ENCODE measurements at regions not wholly inside any gene's neighbourhood (a gene's known extent, or its start where the extent isn't known, plus 50 kb on each side); places are given as distances from the start of the nearest gene placed in this dataset.

DNA sequence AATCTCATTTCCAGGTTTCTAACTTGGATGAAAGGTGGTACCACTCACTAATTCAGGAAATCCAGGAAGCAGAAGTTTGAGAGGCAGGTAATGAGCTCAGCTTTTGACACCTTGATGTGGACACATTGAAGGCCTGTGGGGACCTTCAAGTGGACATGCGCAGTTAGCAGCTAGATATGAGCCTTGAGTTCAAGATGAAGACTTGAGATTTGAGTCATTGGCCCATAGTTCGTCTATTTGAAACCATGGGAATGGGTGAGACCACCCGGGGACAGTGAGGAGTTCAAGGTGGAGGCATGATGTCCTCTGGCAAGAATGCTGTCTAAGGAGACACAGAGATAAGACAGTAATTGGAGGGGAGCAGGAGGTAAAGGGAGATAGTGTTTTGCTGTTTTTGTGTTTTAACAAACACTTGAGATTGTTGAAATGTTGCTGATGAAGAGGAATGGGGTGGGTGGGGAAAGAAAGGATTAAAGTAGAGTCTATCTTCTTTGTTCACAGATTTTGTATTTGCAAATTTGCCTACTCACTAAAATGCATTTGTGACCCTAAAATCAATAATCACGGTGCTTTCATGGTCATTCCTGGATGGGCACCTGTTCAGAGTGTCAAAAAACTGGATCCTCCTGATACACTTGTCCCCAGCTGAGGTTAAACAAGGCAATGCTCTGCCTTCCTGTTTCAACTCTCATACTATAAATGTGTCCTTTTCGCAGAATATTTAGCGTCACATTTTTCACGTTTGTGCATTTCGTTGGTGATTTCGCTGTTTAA, 69.5 kb upstream of the PLXNC1 start:
- TF ChIP-seq, protein P1, sequence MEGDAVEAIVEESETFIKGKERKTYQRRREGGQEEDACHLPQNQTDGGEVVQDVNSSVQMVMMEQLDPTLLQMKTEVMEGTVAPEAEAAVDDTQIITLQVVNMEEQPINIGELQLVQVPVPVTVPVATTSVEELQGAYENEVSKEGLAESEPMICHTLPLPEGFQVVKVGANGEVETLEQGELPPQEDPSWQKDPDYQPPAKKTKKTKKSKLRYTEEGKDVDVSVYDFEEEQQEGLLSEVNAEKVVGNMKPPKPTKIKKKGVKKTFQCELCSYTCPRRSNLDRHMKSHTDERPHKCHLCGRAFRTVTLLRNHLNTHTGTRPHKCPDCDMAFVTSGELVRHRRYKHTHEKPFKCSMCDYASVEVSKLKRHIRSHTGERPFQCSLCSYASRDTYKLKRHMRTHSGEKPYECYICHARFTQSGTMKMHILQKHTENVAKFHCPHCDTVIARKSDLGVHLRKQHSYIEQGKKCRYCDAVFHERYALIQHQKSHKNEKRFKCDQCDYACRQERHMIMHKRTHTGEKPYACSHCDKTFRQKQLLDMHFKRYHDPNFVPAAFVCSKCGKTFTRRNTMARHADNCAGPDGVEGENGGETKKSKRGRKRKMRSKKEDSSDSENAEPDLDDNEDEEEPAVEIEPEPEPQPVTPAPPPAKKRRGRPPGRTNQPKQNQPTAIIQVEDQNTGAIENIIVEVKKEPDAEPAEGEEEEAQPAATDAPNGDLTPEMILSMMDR (IDR thresholded peaks at IDR 0.05; ENCODE audit: borderline replicate concordance, extremely low read depth, low read length, poor library complexity, severe bottlenecking) = no peak
- TF ChIP-seq EZH2 (IDR thresholded peaks at IDR 0.05; ENCODE audit: borderline replicate concordance, low read depth, low read length, severe bottlenecking) = no peak

Data from DND-41 (cell line).